CD4-positive, alpha-beta T cell treated with Interleukin-15 for 1 hour (primary cell): ENCODE measurements at regions not wholly inside any gene's neighbourhood (a gene's known extent, or its start where the extent isn't known, plus 50 kb on each side); places are given as distances from the start of the nearest gene placed in this dataset.

Source experiments
- DNase-seq: peaks from one replicate; pipeline ENCODE4 v3.0.0-alpha.2; 2020

DNA sequence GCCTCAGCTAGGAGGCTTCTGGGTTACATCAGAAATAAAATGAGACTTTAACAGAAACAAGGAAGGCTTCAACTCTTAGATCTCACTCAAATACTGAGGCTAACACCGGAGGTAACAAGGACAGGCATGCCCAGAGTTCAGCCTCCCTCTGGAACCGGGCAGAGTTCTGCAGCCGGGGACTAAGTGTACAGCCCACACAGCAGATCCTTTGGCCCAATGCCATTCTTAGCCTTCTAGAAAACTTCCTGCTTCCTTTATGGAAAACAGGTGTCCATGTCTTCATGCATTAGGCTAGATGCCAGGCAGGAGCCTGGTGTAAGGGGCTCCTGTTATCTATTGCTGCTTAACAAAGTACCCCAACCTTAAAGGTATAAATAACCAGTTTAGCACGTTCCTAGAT is 369.7 kb downstream of the BCOR start:
- DNase-seq = no peak

GRCh38 chrX:39728852-39729598 is 368.7 kb downstream of the BCOR start:
- DNase-seq = no peak

DNA sequence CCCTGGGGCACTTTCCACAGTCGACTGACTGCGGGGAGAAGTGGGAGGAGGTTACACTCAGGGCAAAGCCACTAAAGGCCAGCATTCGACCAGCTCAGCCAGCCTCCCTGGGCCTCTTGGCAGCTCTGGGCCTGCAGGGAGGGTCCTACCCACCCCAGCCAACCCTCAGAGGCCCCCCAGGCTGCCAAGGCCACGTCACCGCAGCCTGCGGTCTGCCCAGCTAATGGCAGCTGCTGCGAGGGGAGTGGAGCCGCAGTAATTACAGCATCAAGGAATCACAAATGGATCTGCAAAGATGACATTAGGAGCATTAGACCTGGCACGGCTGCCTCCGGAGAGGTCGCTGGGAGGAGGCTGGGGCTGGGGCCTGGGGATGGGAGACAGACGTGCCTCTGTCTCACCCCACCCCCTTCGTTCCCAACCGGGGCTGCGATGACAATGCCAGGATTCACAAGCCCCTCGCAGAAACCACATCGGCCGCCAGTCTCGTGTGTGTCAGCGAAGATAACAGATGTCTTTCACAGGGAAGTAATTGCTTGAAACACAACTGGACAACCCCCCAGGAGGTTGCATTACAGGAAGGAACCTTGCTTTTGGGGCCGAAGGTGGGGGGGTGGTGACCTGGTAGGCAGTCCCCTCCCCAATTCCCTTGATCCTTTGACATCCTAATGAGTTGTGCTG is 367.6 kb downstream of the BCOR start:
- DNase-seq = no peak

DNA sequence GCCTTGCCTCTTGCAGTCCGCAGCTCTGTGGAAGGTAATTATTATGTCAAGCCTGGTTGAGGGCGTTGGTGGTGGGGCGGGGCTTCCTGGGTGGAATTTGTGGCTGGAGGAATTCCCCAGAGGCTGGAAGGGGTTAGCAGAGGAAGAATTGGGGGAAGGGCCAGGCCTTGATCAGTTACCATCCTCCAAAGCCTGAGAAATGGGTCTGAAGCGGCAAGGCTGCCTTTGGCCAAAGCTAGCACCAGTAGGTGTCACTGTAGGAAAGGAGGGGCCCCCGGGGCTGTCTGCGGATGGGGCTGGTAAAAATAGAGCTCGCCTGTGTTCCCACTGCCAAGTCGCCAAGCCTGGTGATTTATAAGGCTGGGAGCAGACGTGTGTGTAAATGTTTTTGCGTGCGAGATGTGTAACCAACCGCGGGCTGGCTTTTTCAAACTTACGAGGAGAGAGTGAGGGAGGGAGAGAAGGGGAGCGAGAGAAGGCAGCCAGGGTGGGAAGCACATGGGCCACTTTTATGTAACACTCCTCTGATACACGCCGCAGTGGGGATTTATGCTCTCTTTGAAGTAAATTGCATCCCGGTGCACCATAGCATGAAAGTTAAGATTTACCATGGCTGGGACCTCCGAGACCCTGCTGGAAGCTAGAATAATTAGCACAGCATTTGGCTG is 367.0 kb downstream of the BCOR start:
- DNase-seq = peak; percentile 53

GRCh38 chrX:39731330-39731667 is 366.5 kb downstream of the BCOR start:
- DNase-seq = no peak

- no peak for DNase-seq
Observed at GRCh38 chrX:39731735-39732134, 366.0 kb downstream of the BCOR start.

GRCh38 chrX:39733745-39734144 is 364.0 kb downstream of the BCOR start:
- DNase-seq = no peak

DNA sequence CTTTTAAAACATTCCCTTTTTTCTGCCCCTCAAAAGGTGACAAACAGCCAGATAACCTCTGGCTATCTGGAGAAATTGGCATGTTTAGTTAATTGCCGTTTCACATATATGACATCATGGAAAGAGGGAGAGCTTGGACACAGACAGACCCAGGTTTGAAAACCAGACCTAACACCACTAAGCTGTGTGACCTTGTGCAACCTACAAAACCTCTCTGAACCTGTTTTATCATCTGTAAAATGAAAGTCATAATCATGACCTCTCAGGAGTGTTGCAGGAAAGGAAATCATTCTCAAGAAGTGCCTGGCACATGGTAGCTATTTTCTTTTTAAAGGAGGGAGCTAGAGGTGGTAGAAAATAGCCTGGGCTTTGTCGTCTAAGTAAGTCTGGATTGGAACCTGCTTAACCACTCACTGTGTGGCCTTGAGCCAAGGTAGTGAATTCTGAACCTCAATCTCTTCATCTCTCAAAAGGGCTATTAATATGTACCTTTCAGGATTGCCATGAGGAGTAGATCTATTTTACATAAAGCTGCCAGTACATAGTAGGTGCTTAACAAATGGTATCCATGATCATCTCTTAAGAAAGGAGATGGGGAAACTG is 363.5 kb downstream of the BCOR start:
- no peak for DNase-seq

- no peak for DNase-seq
Observed at GRCh38 chrX:39736216-39737211, 361.2 kb downstream of the BCOR start.

DNA sequence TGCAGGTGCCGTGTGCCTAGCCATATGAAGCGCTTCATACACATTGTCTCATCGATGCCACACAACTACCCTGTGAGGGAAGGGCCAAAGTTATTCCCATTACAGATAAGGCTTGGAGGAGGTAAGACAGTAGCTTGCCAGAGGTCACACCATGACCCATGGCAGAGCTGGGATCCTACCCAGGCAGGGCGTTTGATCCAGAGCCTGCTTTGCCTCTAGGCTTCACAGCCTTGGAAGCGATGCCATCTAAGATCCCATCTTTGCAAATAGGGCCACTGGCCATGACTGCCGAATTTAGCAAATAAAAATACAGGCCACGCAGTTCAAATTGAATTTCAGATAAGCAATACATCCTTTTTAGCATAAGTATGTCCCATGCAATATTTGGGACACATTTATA is 358.2 kb downstream of the BCOR start:
- DNase-seq = no peak

GRCh38 chrX:39740078-39740477 is 357.7 kb downstream of the BCOR start:
- DNase-seq = no peak

DNA sequence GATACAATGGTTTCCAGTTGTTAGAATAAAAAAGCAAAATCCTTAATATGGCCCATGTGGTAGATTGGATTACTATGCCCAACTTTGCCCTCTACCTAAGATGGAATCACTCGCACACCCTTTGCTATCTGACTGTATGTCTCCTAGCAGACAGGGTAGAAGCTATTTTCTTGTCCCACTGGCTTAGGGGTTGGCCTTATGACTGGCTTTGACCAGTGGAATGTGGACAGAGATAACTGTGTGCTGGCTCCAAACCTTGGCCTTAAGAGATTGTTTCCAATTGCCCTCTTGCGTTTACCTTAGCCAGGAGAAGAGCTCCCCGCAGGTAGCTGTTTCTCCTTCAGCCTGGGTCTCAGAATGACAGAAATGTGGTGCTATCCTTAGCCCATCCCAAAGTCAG is 355.9 kb downstream of the BCOR start:
- no peak for DNase-seq

- no peak for DNase-seq
Observed at GRCh38 chrX:39745818-39746217, 351.9 kb downstream of the BCOR start.

- DNase-seq = no peak
Observed at GRCh38 chrX:39749135-39749534, 348.6 kb downstream of the BCOR start.

- no peak for DNase-seq
Observed at GRCh38 chrX:39749728-39750127, 348.0 kb downstream of the BCOR start.

- no peak for DNase-seq
Observed at GRCh38 chrX:39750256-39750790, 347.4 kb downstream of the BCOR start.

GRCh38 chrX:39750848-39751247 is 346.9 kb downstream of the BCOR start:
- DNase-seq = no peak

DNA sequence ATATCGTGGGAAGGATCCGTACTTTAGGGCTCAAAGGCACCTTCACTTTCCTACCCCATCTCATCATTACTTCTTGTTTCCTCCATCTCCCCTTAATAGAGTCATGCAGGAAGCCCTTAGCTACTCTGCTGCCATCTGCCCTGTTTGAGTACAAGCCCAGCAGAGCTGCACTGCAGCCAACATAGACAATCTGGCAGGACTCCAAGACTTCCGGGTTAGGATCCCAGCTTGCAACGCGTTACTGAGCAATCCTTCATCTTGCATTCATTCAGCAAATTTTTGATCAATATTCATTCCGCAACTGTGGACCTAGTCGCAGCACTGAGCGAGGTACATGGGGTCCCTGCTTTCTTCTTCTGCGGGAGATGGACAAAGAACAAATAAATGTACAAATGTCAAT is 344.9 kb downstream of the BCOR start:
- no peak for DNase-seq

GRCh38 chrX:39753293-39753996 is 344.3 kb downstream of the BCOR start:
- no peak for DNase-seq

DNA sequence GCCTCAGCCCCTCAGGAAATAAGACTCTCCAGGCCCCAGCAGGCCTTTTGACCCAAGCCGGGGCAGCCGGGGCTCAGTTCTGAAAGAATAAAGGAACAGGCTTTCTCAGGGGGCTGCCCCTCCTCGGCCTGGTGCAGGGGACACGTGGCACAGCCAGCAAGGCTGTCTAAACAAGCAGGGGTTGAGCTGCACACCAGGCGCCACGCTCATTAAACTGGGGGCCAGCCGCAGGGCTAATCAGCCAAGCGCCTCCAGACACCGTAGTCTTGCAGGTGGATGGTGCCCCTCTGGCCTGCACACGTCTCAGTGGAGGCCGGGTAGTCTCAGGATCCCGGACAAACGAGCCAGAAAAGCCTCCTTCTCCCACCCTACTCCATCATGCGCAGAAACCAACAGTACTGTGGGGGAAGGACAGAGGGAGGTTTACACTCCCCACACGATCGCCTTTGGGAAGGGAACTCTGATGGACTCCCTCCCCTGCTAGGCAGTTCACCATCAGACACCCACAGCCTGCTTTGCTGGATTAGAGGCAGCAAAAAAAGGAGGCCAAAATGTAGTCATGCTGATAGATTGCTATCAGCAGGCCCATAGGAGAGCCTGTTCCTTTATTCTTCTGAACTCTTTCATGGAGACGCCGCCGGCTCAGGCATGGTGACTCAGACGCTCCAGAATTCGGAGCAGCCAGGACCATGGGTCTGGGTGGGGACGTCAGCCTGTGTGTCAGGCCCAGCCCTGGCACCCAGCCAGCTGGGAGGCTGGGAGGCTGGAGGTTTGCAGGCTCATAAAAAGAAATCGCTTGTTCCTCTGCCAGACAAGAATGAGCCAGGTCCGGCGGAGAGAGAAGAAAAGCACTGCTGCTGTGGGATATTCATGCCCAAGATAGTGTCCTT is 342.4 kb downstream of the BCOR start:
- DNase-seq = no peak
